Aorta (tissue), 5 donors: ENCODE measurements at regions not wholly inside any gene's neighbourhood (a gene's known extent, or its start where the extent isn't known, plus 50 kb on each side); places are given as distances from the start of the nearest gene placed in this dataset.
"Not testable (repeated sequence)": the region's sequence is repeated elsewhere in the genome, so short reads cannot be mapped to it uniquely, and the experiment has no call there.

Source experiments
- ATAC-seq: fragments of 200-7000 bp; cut with Tn5 transposase; one replicate; pipeline ENCODE4 v1.9.1; 2022; ENCODE audit warnings: moderate library complexity; ENCODE audit not compliant: low FRiP score
- DNase-seq, 2 donors: peaks; one replicate each; pipeline ENCODE4 v3.0.0-alpha.2; 2020
- H3K27ac ChIP-seq, 2 donors: one replicate each; pipeline ENCODE4 v1.5.1; 2013; ENCODE audit warnings: low read length in 2 of 2, mild to moderate bottlenecking in 2 of 2, moderate library complexity in 2 of 2, control low read depth in 1 of 2, inconsistent platforms in 1 of 2, low read depth in 1 of 2
- H3K27me3 ChIP-seq, 2 donors: one replicate each; pipeline ENCODE4 v1.6.1; 2013; ENCODE audit warnings: control low read depth in 1 of 2, low read length in 1 of 2, mild to moderate bottlenecking in 1 of 2, moderate library complexity in 1 of 2; ENCODE audit not compliant: insufficient read depth in 2 of 2, control insufficient read depth in 1 of 2
- H3K36me3 ChIP-seq, 2 donors: one replicate each; pipeline ENCODE4 v1.6.1; 2013; ENCODE audit warnings: control low read depth in 1 of 2, low read length in 1 of 2, mild to moderate bottlenecking in 1 of 2; ENCODE audit not compliant: insufficient read depth in 2 of 2, control insufficient read depth in 1 of 2
- H3K4me1 ChIP-seq, 2 donors: one replicate each; pipeline ENCODE4 v1.6.1; 2013; ENCODE audit warnings: low read length in 2 of 2, control low read depth in 1 of 2, mild to moderate bottlenecking in 1 of 2, moderate library complexity in 1 of 2; ENCODE audit not compliant: insufficient read depth in 2 of 2, control insufficient read depth in 1 of 2
- H3K4me3 ChIP-seq, 2 donors: one replicate each; pipeline ENCODE4 v1.5.1; 2013; ENCODE audit warnings: low read length in 2 of 2, control low read depth in 1 of 2, mild to moderate bottlenecking in 1 of 2
- H3K9me3 ChIP-seq: one replicate; pipeline ENCODE4 v1.6.1; 2013; ENCODE audit warnings: mild to moderate bottlenecking, low read length; ENCODE audit not compliant: control insufficient read depth
- WGBS, 2 donors: extraction: QIAGEN DNeasy Blood & Tissue Kit; methylation state at CpG; one replicate each; pipeline ENCODE4 v1.1.7; 2013; 5-methylcytosine and 5-hydroxymethylcytosine counted together
- intact Hi-C, 2 donors: fragments of 100-400 bp; cut with DNase I; formaldehyde crosslinking; loops; one replicate each; pipeline versions ENCODE4 v1.14.2 to v1.15.0; 2022
- donor health status: healthy with polysubstance abuse.
- donor health status: Bipolar disorder and iron deficiency.
- donor health status: DM: no; HTN: no; CAD: no.
- donor health status: DM: no; HTN: no; CAD: no.
- donor health status: DM: yes; HTN: yes; CAD: no.

GRCh38 chr1:214095896-214096295 is 108.1 kb downstream of the PROX1 start:
- DNase-seq, H3K9me3 ChIP-seq, H3K27ac ChIP-seq, H3K36me3 ChIP-seq, H3K27me3 ChIP-seq, H3K4me3 ChIP-seq, H3K4me1 ChIP-seq, ATAC-seq, intact Hi-C loops: not testable (repeated sequence)

GRCh38 chr1:214101246-214101645 is 113.5 kb downstream of the PROX1 start:
- Histone ChIP-seq H3K9me3 (peaks cover 3% of the 10 kb centered on the region), H3K27me3 (peaks cover 0 to 2% of the 10 kb centered on the region in 2 donors), H3K4me3 (no peak overlapping the region), H3K27ac (no peak overlapping the region), H3K4me1 (no peaks in the 10 kb centered on the region), H3K36me3 (no peaks in the 10 kb centered on the region)
- intact Hi-C loops = no loop called here
- WGBS, 2 donors = 68 to 74% methylated on average over 2 of the region's 2 CpGs
- ATAC-seq (no peak), DNase-seq (no peak)

GRCh38 chr1:214101828-214102227 is 114.1 kb downstream of the PROX1 start:
- Histone ChIP-seq H3K36me3 (no peaks in the 10 kb centered on the region), H3K27ac (no peak overlapping the region), H3K9me3 (peaks cover 3% of the 10 kb centered on the region), H3K4me3 (no peak overlapping the region), H3K4me1 (no peaks in the 10 kb centered on the region), H3K27me3 (peaks cover 0 to 2% of the 10 kb centered on the region in 2 donors)
- 88 to 90% methylated on average over 3 of the region's 3 CpGs for WGBS, 2 donors
- ATAC-seq (no peak), DNase-seq (no peak)
- intact Hi-C loops = no loop called here

GRCh38 chr1:214102907-214103306 is 115.1 kb downstream of the PROX1 start:
- H3K9me3 ChIP-seq = peaks cover 3% of the 10 kb centered on the region
- DNase-seq = no peak
- ATAC-seq = no peak
- intact Hi-C loops = no loop called here
- H3K36me3 ChIP-seq = no peaks in the 10 kb centered on the region
- H3K27ac ChIP-seq = no peak overlapping the region
- no peaks in the 10 kb centered on the region for H3K4me1 ChIP-seq
- H3K4me3 ChIP-seq = no peak overlapping the region
- H3K27me3 ChIP-seq = peaks cover 0 to 2% of the 10 kb centered on the region in 2 donors
- 43 to 47% methylated on average over 2 of the region's 2 CpGs for WGBS, 2 donors

- Histone ChIP-seq H3K4me3 (no peak overlapping the region), H3K27ac (no peak overlapping the region), H3K27me3 (peaks cover 0 to 2% of the 10 kb centered on the region in 2 donors), H3K4me1 (no peaks in the 10 kb centered on the region), H3K36me3 (no peaks in the 10 kb centered on the region), H3K9me3 (peaks cover 3% of the 10 kb centered on the region)
- 82 to 91% methylated on average over 2 of the region's 2 CpGs for WGBS, 2 donors
- DNase-seq (no peak), ATAC-seq (no peak)
- intact Hi-C loops = no loop called here
Observed at GRCh38 chr1:214103778-214104177, 116.0 kb downstream of the PROX1 start.

- Histone ChIP-seq H3K36me3 (no peaks in the 10 kb centered on the region), H3K4me1 (no peaks in the 10 kb centered on the region), H3K27ac (no peak overlapping the region), H3K9me3 (peaks cover 3% of the 10 kb centered on the region), H3K27me3 (no peaks in the 10 kb centered on the region), H3K4me3 (no peak overlapping the region)
- intact Hi-C loops = no loop called here
- WGBS, 2 donors = 72 to 78% methylated on average over 9 of the region's 9 CpGs
- ATAC-seq (no peak), DNase-seq (no peak)
Observed at GRCh38 chr1:214106375-214106774, 118.6 kb downstream of the PROX1 start.

GRCh38 chr1:214107322-214108096 is 119.7 kb downstream of the PROX1 start:
- H3K4me1 ChIP-seq = no peaks in the 10 kb centered on the region
- no peak overlapping the region for H3K27ac ChIP-seq
- 20 to 26% methylated on average over 25 of the region's 25 CpGs for WGBS, 2 donors
- H3K36me3 ChIP-seq = no peaks in the 10 kb centered on the region
- peaks cover 3% of the 10 kb centered on the region for H3K9me3 ChIP-seq
- ATAC-seq (no peak), DNase-seq (no peak)
- intact Hi-C loops = no loop called here
- H3K27me3 ChIP-seq = no peaks in the 10 kb centered on the region
- H3K4me3 ChIP-seq = no peak overlapping the region

GRCh38 chr1:214108097-214108446 is 120.3 kb downstream of the PROX1 start:
- no peak overlapping the region for H3K27ac ChIP-seq
- H3K27me3 ChIP-seq = no peaks in the 10 kb centered on the region
- peaks cover 3% of the 10 kb centered on the region for H3K9me3 ChIP-seq
- WGBS, 2 donors = 94 to 95% methylated on average over 1 of the region's 1 CpG
- DNase-seq (no peak), ATAC-seq (no peak)
- no peaks in the 10 kb centered on the region for H3K36me3 ChIP-seq
- no peaks in the 10 kb centered on the region for H3K4me1 ChIP-seq
- intact Hi-C loops = no loop called here
- H3K4me3 ChIP-seq = no peak overlapping the region

- Histone ChIP-seq H3K27ac (no peak overlapping the region), H3K4me1 (no peaks in the 10 kb centered on the region), H3K4me3 (no peak overlapping the region), H3K9me3 (peaks cover 3% of the 10 kb centered on the region), H3K27me3 (no peaks in the 10 kb centered on the region), H3K36me3 (no peaks in the 10 kb centered on the region)
- intact Hi-C loops = no loop called here
- no peak for ATAC-seq
- no peak for DNase-seq
- WGBS, 2 donors = 91 to 92% methylated on average over 9 of the region's 9 CpGs
Observed at GRCh38 chr1:214111796-214112195, 124.0 kb downstream of the PROX1 start.
